Neural cell (in vitro differentiated cells): ENCODE measurements at regions not wholly inside any gene's neighbourhood (a gene's known extent, or its start where the extent isn't known, plus 50 kb on each side); places are given as distances from the start of the nearest gene placed in this dataset.

Source experiments
- H2AFZ ChIP-seq: fragments of 200-600, 300-800 bp; sonication (generic), shearing (Covaris generic); 2 replicates; pipeline ENCODE4 v1.6.0; 2014; ENCODE audit warnings: low read depth, mild to moderate bottlenecking, antibody characterized with exemption, low read length, moderate library complexity
- H3F3A ChIP-seq: fragments of 200-600 bp; shearing (Covaris generic); 2 replicates; pipeline ENCODE4 v1.6.1; 2016; ENCODE audit warnings: mild to moderate bottlenecking, moderate library complexity, mixed read lengths, antibody characterized with exemption, low read length; ENCODE audit not compliant: insufficient read depth, poor library complexity, severe bottlenecking
- H3K27ac ChIP-seq: fragments of 200-600, 300-800 bp; sonication (generic), shearing (Covaris generic); 2 replicates; pipeline ENCODE4 v1.5.1; 2014; ENCODE audit warnings: mild to moderate bottlenecking, low read length, moderate library complexity
- H3K27me3 ChIP-seq: fragments of 300-800, 200-600 bp; sonication (generic), shearing (Covaris generic); 2 replicates; pipeline ENCODE4 v1.6.0; 2014; ENCODE audit warnings: mild to moderate bottlenecking, low read depth, low read length, moderate library complexity; ENCODE audit not compliant: insufficient read depth
- H3K36me3 ChIP-seq: fragments of 300-800, 200-600 bp; sonication (generic), shearing (Covaris generic); 2 replicates; pipeline ENCODE4 v1.5.1; 2014; ENCODE audit warnings: mild to moderate bottlenecking, antibody characterized with exemption, low read length, moderate library complexity; ENCODE audit not compliant: insufficient read depth
- H3K4me2 ChIP-seq: fragments of 300-800, 200-600 bp; sonication (generic), shearing (Covaris generic); 2 replicates; pipeline ENCODE4 v1.6.0; 2014; ENCODE audit warnings: mild to moderate bottlenecking, low read length
- H3K4me3 ChIP-seq: fragments of 300-800, 200-600 bp; sonication (generic), shearing (Covaris generic); 2 replicates; pipeline ENCODE4 v1.5.1; 2014; ENCODE audit warnings: mild to moderate bottlenecking, low read length, moderate library complexity
- H3K79me2 ChIP-seq: fragments of 200-600 bp; shearing (Covaris generic); replicated peaks from 2 replicates; pipeline ENCODE4 v1.6.0; 2014; ENCODE audit warnings: mild to moderate bottlenecking, low read length, moderate library complexity; ENCODE audit not compliant: insufficient read depth
- H3K9ac ChIP-seq: fragments of 300-800, 200-600 bp; sonication (generic), shearing (Covaris generic); 2 replicates; pipeline ENCODE4 v1.6.1; 2016; ENCODE audit warnings: mild to moderate bottlenecking, low read length, mixed read lengths
- H3K9me2 ChIP-seq: fragments of 200-600 bp; shearing (Covaris generic); 2 replicates; pipeline ENCODE4 v1.6.1; 2016; ENCODE audit warnings: mild to moderate bottlenecking, low read length, mixed read lengths; ENCODE audit not compliant: insufficient read depth
- H3K9me3 ChIP-seq: fragments of 200-600, 300-800 bp; sonication (generic), shearing (Covaris generic); 2 replicates; pipeline ENCODE4 v1.6.1; 2016; ENCODE audit warnings: mild to moderate bottlenecking, mixed run types, low read length, moderate library complexity, mixed read lengths
- H4K20me1 ChIP-seq: fragments of 200-600 bp; shearing (Covaris generic); 2 replicates; pipeline ENCODE4 v1.6.1; 2016; ENCODE audit warnings: mild to moderate bottlenecking, mixed run types; ENCODE audit not compliant: insufficient read depth
- CTCF ChIP-seq: fragments of 450-650 bp; IDR thresholded peaks from 2 replicates; pipeline ENCODE4 v1.5.1; 2014; ENCODE audit warnings: antibody characterized with exemption, mild to moderate bottlenecking, moderate library complexity; ENCODE audit not compliant: poor library complexity, severe bottlenecking
- EP300 ChIP-seq: fragments of 450-650 bp; conservative IDR thresholded peaks from 2 replicates; pipeline ENCODE4 v1.6.1; 2014; ENCODE audit warnings: antibody characterized with exemption, mild to moderate bottlenecking, moderate library complexity; ENCODE audit not compliant: poor library complexity, severe bottlenecking
- EZH2 ChIP-seq: fragments of 200-600, 300-800 bp; shearing (Covaris generic), sonication (generic); IDR thresholded peaks from 2 replicates; pipeline ENCODE4 v1.6.1; 2014; ENCODE audit warnings: antibody characterized with exemption, low read length, borderline replicate concordance, mild to moderate bottlenecking; ENCODE audit not compliant: insufficient read depth, poor library complexity, severe bottlenecking
- MXI1 ChIP-seq: fragments of 450-650 bp; conservative IDR thresholded peaks from 2 replicates; pipeline ENCODE4 v1.6.1; 2014; ENCODE audit warnings: antibody characterized with exemption, mild to moderate bottlenecking; ENCODE audit not compliant: poor library complexity, severe bottlenecking
- POLR2AphosphoS5 ChIP-seq: IDR thresholded peaks from 2 replicates; pipeline ENCODE4 v1.6.1; 2012
- RAD21 ChIP-seq: fragments of 450-650 bp; conservative IDR thresholded peaks from 2 replicates; pipeline ENCODE4 v1.6.1; 2014; ENCODE audit warnings: antibody characterized with exemption, mild to moderate bottlenecking, moderate library complexity
- REST ChIP-seq: IDR thresholded peaks from 2 replicates; pipeline ENCODE4 v1.6.1; 2012; ENCODE audit warnings: borderline replicate concordance
- SMC3 ChIP-seq: fragments of 450-650 bp; conservative IDR thresholded peaks from 2 replicates; pipeline ENCODE4 v1.6.1; 2014; ENCODE audit warnings: antibody characterized with exemption, mild to moderate bottlenecking, moderate library complexity; ENCODE audit not compliant: poor library complexity
- TAF1 ChIP-seq: IDR thresholded peaks from 2 replicates; pipeline ENCODE4 v1.6.1; 2012; ENCODE audit warnings: low read depth

- Histone ChIP-seq H3K4me2 (no peak overlapping the region), H4K20me1 (no peaks in the 10 kb centered on the region), H3K27ac (no peak overlapping the region), H3K9ac (no peak overlapping the region), H3K4me3 (no peak overlapping the region), H2AFZ (no peak overlapping the region), H3K36me3 (no peaks in the 10 kb centered on the region), H3F3A (no peaks in the 10 kb centered on the region), H3K9me2 (no peaks in the 10 kb centered on the region), H3K27me3 (no peaks in the 10 kb centered on the region), H3K79me2 (no peaks in the 10 kb centered on the region), H3K9me3 (no peaks in the 10 kb centered on the region)
- TF ChIP-seq POLR2AphosphoS5 (no peak), EZH2 (no peak), SMC3 (no peak), MXI1 (no peak), EP300 (no peak), REST (no peak), CTCF (no peak), TAF1 (no peak), RAD21 (no peak)
Observed at GRCh38 chr9:89550346-89550927, 52.5 kb upstream of the SEMA4D start.

- Histone ChIP-seq H3F3A (no peaks in the 10 kb centered on the region), H3K36me3 (no peaks in the 10 kb centered on the region), H2AFZ (no peak overlapping the region), H3K27ac (no peak overlapping the region), H3K79me2 (no peaks in the 10 kb centered on the region), H3K9me3 (no peaks in the 10 kb centered on the region), H4K20me1 (no peaks in the 10 kb centered on the region), H3K4me3 (no peak overlapping the region), H3K9me2 (no peaks in the 10 kb centered on the region), H3K27me3 (no peaks in the 10 kb centered on the region), H3K4me2 (no peak overlapping the region), H3K9ac (no peak overlapping the region)
- TF ChIP-seq CTCF (peak; percentile 34), REST (no peak), POLR2AphosphoS5 (no peak), EP300 (no peak), EZH2 (no peak), SMC3 (no peak), RAD21 (peak; percentile 19), MXI1 (no peak), TAF1 (no peak)
Observed at GRCh38 chr9:89549031-89549644, 51.2 kb upstream of the SEMA4D start.
